AG09309 (cell line): ENCODE measurements at regions not wholly inside any gene's neighbourhood (a gene's known extent, or its start where the extent isn't known, plus 50 kb on each side); places are given as distances from the start of the nearest gene placed in this dataset.

ENCODE experiments used
- DNase-seq: peaks from one replicate; pipeline ENCODE4 v3.0.0-alpha.2; 2010; ENCODE audit warnings: low read depth
- H3K4me3 ChIP-seq: 2 replicates; pipeline ENCODE4 v1.5.1; 2011; ENCODE audit warnings: mild to moderate bottlenecking, low read depth, low read length, moderate library complexity; ENCODE audit not compliant: control insufficient read depth
- TF ChIP-seq, protein P1 (sequence below): IDR thresholded peaks from 2 replicates; pipeline ENCODE4 v1.5.1; 2011; ENCODE audit warnings: mild to moderate bottlenecking, low read depth, low read length, inconsistent platforms; ENCODE audit not compliant: insufficient read depth, control insufficient read depth; ENCODE audit errors: missing control alignments

DNA sequence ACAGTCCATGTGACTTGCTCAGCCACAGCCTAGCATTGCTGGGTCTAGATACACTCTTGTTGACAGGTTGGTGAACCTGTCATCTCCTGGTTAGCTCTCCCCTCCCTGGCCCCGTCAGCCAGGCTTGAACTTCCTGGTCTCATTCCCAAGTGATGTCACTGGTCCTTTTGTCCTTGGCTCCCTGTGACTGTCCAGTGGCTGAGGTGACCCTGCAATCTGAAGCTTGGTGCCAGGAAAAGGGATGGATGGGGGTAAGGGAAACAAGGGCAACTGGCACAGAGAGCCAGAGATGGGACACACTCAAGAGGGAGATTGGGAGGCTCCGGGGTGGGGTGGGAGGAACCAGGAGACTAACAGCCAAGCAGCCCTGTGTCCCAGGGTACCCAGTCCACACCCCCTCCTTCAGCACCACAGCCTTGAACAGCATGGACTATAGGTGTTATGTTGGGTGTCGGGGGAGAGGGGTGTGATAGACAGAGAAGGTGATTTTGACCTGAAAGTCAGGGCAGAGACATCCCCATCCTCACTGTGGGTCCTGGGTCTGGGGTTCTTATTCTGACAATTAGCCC, 63.8 kb upstream of the THY1 start:
- no peak for DNase-seq
- H3K4me3 ChIP-seq, result no peak overlapping the region
- TF ChIP-seq, protein P1, sequence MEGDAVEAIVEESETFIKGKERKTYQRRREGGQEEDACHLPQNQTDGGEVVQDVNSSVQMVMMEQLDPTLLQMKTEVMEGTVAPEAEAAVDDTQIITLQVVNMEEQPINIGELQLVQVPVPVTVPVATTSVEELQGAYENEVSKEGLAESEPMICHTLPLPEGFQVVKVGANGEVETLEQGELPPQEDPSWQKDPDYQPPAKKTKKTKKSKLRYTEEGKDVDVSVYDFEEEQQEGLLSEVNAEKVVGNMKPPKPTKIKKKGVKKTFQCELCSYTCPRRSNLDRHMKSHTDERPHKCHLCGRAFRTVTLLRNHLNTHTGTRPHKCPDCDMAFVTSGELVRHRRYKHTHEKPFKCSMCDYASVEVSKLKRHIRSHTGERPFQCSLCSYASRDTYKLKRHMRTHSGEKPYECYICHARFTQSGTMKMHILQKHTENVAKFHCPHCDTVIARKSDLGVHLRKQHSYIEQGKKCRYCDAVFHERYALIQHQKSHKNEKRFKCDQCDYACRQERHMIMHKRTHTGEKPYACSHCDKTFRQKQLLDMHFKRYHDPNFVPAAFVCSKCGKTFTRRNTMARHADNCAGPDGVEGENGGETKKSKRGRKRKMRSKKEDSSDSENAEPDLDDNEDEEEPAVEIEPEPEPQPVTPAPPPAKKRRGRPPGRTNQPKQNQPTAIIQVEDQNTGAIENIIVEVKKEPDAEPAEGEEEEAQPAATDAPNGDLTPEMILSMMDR, result no peak

GRCh38 chr11:119486016-119486415, 63.0 kb upstream of the THY1 start:
- H3K4me3 ChIP-seq, result no peak overlapping the region
- DNase-seq, result no peak
- TF ChIP-seq, protein P1, result no peak

DNA sequence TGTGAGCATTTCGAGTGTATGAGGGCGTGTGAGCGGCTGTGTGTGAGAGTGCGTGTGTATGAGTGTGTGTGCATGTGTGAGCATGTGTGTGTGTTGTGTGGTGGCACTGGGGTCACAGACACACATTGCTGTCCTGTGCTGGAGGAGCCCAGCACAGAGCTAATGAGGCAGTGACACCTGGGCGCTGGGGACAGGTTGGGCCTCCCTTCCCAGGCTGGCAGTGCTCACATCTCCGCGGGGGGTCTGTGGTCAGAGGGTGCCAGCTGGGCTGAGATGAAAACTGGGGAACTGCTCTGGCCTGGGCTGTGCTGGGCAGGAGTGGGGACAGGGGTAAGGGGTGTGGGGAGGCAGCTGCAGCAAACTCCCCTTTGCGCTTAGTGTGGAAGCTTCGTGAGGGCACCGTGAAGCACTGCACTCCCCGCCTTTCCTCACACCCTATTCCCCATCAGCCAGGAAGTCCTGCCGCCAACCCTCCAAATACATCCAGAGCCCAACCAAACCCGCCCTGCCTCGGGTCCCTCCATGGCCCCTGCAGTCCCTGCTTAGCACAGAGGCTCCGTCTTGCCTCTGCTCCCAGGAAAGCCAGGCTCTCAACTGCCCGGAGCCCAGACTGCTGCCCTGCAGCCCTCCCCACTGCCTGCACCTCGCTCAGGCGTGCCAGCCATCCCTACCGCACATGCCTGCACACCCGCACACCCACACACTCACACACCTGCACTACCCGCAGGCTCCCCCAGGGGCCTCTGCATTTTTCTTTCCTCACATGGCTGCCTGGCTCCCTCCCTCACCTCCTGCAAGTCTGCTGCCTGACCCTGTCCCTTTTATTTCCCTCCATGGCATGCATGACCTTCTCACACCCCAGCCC, 62.0 kb upstream of the THY1 start:
- TF ChIP-seq, protein P1, result no peak
- H3K4me3 ChIP-seq, result no peak overlapping the region
- DNase-seq, result no peak

DNA sequence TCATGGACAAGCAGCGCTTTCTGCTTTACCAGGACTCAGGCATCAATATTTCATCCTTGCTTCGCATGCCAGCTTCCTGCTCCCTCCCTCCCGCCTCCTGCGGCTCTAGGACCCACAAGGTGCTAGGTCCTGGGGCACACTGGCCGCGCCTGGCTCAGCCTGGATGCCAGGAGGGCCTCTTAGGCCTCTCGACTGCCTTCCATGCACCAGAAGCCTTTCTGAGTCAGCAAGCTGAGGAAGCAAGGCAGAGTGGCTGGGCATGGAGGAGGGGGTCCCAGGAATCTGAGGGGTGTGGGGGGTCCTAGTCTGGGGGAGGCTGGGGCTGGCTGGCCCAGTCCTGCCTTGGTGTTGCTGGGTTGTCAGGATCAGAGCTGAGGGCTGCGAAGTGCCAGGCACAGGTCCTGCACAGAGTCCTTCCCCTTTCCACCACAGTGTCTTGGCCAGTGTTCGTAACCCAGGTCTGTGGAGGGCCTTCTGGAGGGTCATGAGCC, 61.0 kb upstream of the THY1 start:
- no peak overlapping the region for H3K4me3 ChIP-seq
- no peak for DNase-seq
- TF ChIP-seq, protein P1, result no peak

- H3K4me3 ChIP-seq, result no peak overlapping the region
- TF ChIP-seq, protein P1, result no peak
- DNase-seq, result no peak
Measured at GRCh38 chr11:119483341-119483880, 60.4 kb upstream of the THY1 start.

GRCh38 chr11:119482521-119483011, 59.6 kb upstream of the THY1 start:
- H3K4me3 ChIP-seq, result no peak overlapping the region
- TF ChIP-seq, protein P1, result no peak
- no peak for DNase-seq
